HL-60 (cell line): ENCODE measurements at regions not wholly inside any gene's neighbourhood (a gene's known extent, or its start where the extent isn't known, plus 50 kb on each side); places are given as distances from the start of the nearest gene placed in this dataset.

ENCODE experiments used
- DNase-seq, 2 experiments: peaks; one replicate each; pipeline ENCODE4 v3.0.0-alpha.2; 2010 to 2020; ENCODE audit warnings: low read depth in 1 of 2, low spot score in 1 of 2
- H3K27ac ChIP-seq: fragments of 250-450 bp; sonication (Bioruptor Pico); replicated peaks from 2 replicates; pipeline ENCODE4 v1.5.1; 2020; ENCODE audit warnings: mild to moderate bottlenecking, moderate library complexity
- H3K27me3 ChIP-seq: fragments of 250-450 bp; sonication (Bioruptor Pico); 2 replicates; pipeline ENCODE4 v1.5.1; 2021; ENCODE audit warnings: mild to moderate bottlenecking, moderate library complexity; ENCODE audit not compliant: insufficient read depth, poor library complexity, severe bottlenecking
- H3K4me3 ChIP-seq: replicated peaks from 2 replicates; pipeline ENCODE4 v1.5.1; 2011; ENCODE audit warnings: mild to moderate bottlenecking, control low read depth, low read length; ENCODE audit not compliant: insufficient read depth
- CTCF ChIP-seq: IDR thresholded peaks from one replicate; pipeline ENCODE4 v1.5.1; 2011; ENCODE audit warnings: low read length, control low read depth, inconsistent platforms; ENCODE audit not compliant: insufficient read depth
- GABPA ChIP-seq: IDR thresholded peaks from 2 replicates; pipeline ENCODE4 v1.6.1; 2012; ENCODE audit warnings: low read depth
- POLR2AphosphoS5 ChIP-seq: IDR thresholded peaks from 2 replicates; pipeline ENCODE4 v1.6.1; 2012; ENCODE audit warnings: low read depth
- REST ChIP-seq: IDR thresholded peaks from 2 replicates; pipeline ENCODE4 v1.6.1; 2012; ENCODE audit warnings: low read depth; ENCODE audit not compliant: insufficient replicate concordance
- SPI1 ChIP-seq: IDR thresholded peaks from 2 replicates; pipeline ENCODE4 v1.6.1; 2012; ENCODE audit warnings: low read depth, mild to moderate bottlenecking, borderline replicate concordance

GRCh38 chr17:77295241-77295853 lies 154.6 kb downstream of the SEC14L1 start:
- TF ChIP-seq CTCF (no peak), SPI1 (no peak), POLR2AphosphoS5 (no peak), REST (no peak), GABPA (no peak)
- H3K27ac ChIP-seq: no peak overlapping the region
- DNase-seq: no peak
- no peak overlapping the region for H3K4me3 ChIP-seq
- no peaks in the 10 kb centered on the region for H3K27me3 ChIP-seq

GRCh38 chr17:77296769-77297409 lies 156.1 kb downstream of the SEC14L1 start:
- TF ChIP-seq POLR2AphosphoS5: no peak
- TF ChIP-seq CTCF: no peak
- DNase-seq: no peak
- no peak overlapping the region for H3K27ac ChIP-seq
- no peak overlapping the region for H3K4me3 ChIP-seq
- no peaks in the 10 kb centered on the region for H3K27me3 ChIP-seq

- Histone ChIP-seq H3K4me3 (no peak overlapping the region), H3K27ac (no peak overlapping the region), H3K27me3 (no peaks in the 10 kb centered on the region)
- TF ChIP-seq CTCF (no peak), SPI1 (no peak), REST (no peak), GABPA (no peak), POLR2AphosphoS5 (no peak)
- DNase-seq: no peak
Measured at GRCh38 chr17:77297693-77298666, 157.2 kb downstream of the SEC14L1 start.
